ENCODE measurements at regions not wholly inside any gene's neighbourhood (a gene's known extent, or its start where the extent isn't known, plus 50 kb on each side); places are given as distances from the start of the nearest gene placed in this dataset.
A peak's percentile ranks its signal among the peaks of the same experiment; 100 is the strongest.

- TF ChIP-seq CTCF (optimal IDR thresholded peaks at IDR 0.05 in 1 of 3, IDR thresholded peaks at IDR 0.05 in 1 of 3, conservative IDR thresholded peaks at IDR 0.05 in 1 of 3; ENCODE audit: extremely low read depth in 1 of 3, insufficient read depth in 2 of 3, low read length in 3 of 3): peak in 1 of 3 experiments; percentile 2
- no peak for TF ChIP-seq EZH2 (IDR thresholded peaks at IDR 0.05; ENCODE audit: low read length)
These were observed 121.4 kb upstream of the CD82 start for GRCh38 chr11:44443836-44444769.
